MM.1S (cell line): ENCODE measurements at regions not wholly inside any gene's neighbourhood (a gene's known extent, or its start where the extent isn't known, plus 50 kb on each side); places are given as distances from the start of the nearest gene placed in this dataset.
"Not testable (repeated sequence)": the region's sequence is repeated elsewhere in the genome, so short reads cannot be mapped to it uniquely, and the experiment has no call there.

Experiments
- DNase-seq: peaks from one replicate; pipeline ENCODE4 v3.0.0-alpha.2; 2015
- H2AFZ ChIP-seq: fragments of 300-600 bp; sonication (generic); 2 replicates; pipeline ENCODE4 v1.6.0; 2016; ENCODE audit warnings: antibody characterized with exemption, low read length
- H3F3A ChIP-seq: fragments of 300-600 bp; sonication (generic); 2 replicates; pipeline ENCODE4 v1.6.1; 2016; ENCODE audit warnings: mild to moderate bottlenecking, antibody characterized with exemption, low read length, moderate library complexity, mixed read lengths; ENCODE audit not compliant: insufficient read depth
- H3K27ac ChIP-seq: fragments of 300-600 bp; sonication (generic); 2 replicates; pipeline ENCODE4 v1.5.1; 2016; ENCODE audit warnings: mild to moderate bottlenecking, low read length
- H3K27me3 ChIP-seq: fragments of 300-600 bp; sonication (generic); replicated peaks from 2 replicates; pipeline ENCODE4 v1.6.0; 2016; ENCODE audit warnings: low read length; ENCODE audit not compliant: insufficient read depth
- H3K36me3 ChIP-seq: fragments of 300-600 bp; sonication (generic); replicated peaks from 2 replicates; pipeline ENCODE4 v1.6.1; 2016; ENCODE audit warnings: mild to moderate bottlenecking, low read length, mixed read lengths; ENCODE audit not compliant: insufficient read depth
- H3K4me1 ChIP-seq: fragments of 300-600 bp; sonication (generic); 2 replicates; pipeline ENCODE4 v1.6.1; 2016; ENCODE audit warnings: low read length, mixed read lengths
- H3K4me2 ChIP-seq: fragments of 300-600 bp; sonication (generic); 2 replicates; pipeline ENCODE4 v1.6.0; 2016; ENCODE audit warnings: low read depth, low read length
- H3K4me3 ChIP-seq: fragments of 300-600 bp; sonication (generic); 2 replicates; pipeline ENCODE4 v1.5.1; 2016; ENCODE audit warnings: low read length, mixed read lengths
- H3K79me2 ChIP-seq: fragments of 300-600 bp; sonication (generic); 2 replicates; pipeline ENCODE4 v1.6.1; 2016; ENCODE audit warnings: mixed run types, low read length, mixed read lengths
- H3K9ac ChIP-seq: fragments of 300-600 bp; sonication (generic); 2 replicates; pipeline ENCODE4 v1.6.1; 2016; ENCODE audit warnings: low read length, mixed read lengths
- H3K9me2 ChIP-seq: fragments of 300-600 bp; sonication (generic); replicated peaks from 2 replicates; pipeline ENCODE4 v1.6.1; 2016; ENCODE audit warnings: mild to moderate bottlenecking, low read length, mixed read lengths; ENCODE audit not compliant: insufficient read depth
- H3K9me3 ChIP-seq: fragments of 300-600 bp; sonication (generic); replicated peaks from 2 replicates; pipeline ENCODE4 v1.6.1; 2016; ENCODE audit warnings: mild to moderate bottlenecking, low read length, mixed read lengths; ENCODE audit not compliant: insufficient read depth
- H4K20me1 ChIP-seq: fragments of 300-600 bp; sonication (generic); 2 replicates; pipeline ENCODE4 v1.6.1; 2016; ENCODE audit warnings: mild to moderate bottlenecking, low read length, moderate library complexity, mixed read lengths; ENCODE audit not compliant: insufficient read depth
- CTCF ChIP-seq: fragments of 300-600 bp; sonication (generic); IDR thresholded peaks from 2 replicates; pipeline ENCODE4 v1.5.1; 2016; ENCODE audit warnings: antibody characterized with exemption, low read length, mixed read lengths
- EZH2 ChIP-seq: fragments of 300-600 bp; sonication (generic); optimal IDR thresholded peaks from 2 replicates; pipeline ENCODE3; 2017; ENCODE audit warnings: low read depth, mild to moderate bottlenecking, antibody characterized with exemption, low read length, mixed read lengths
- EZH2phosphoT487 ChIP-seq: fragments of 300-600 bp; sonication (generic); IDR thresholded peaks from 2 replicates; pipeline ENCODE4 v1.6.1; 2018; ENCODE audit warnings: antibody characterized with exemption, low read length

DNA sequence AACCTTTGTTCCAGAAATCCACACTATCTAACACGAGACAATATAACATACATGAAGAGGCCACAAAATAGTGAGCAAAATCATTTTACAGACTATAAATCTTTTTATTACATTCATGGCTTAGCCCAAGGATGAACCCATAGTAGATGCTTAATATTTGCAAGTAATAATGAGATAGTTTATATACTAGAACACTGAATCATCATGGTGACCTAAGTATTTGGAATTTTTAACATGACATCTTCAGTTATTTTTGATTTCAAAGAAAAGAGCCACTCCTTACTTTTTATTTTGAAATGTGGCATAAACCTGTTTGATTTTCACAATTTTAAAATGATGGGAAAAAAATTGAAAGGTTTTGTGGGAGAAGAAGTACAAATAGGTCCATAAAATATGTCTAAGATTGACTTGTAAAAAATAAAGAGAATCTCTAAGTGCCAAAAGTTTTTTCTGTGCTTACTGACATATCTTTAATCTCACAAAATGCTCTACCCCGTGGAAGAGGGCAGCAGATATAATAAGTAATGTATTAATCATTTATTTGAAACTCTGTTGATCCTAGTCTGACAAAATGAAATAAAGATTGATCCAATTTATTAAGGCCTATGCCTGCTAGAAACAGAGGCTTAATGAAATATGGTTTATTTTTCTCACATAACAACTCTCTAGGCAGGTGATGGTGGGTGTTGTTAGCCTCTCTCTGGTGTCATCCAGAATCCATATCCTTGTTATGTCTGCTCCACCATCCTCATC lies 224.5 kb upstream of the CENPE start:
- Histone ChIP-seq H3K27ac (no peak overlapping the region), H3K79me2 (no peaks in the 10 kb centered on the region), H3K9me3 (no peaks in the 10 kb centered on the region), H3F3A (no peaks in the 10 kb centered on the region), H3K27me3 (no peaks in the 10 kb centered on the region), H3K9me2 (no peaks in the 10 kb centered on the region), H3K4me1 (no peaks in the 10 kb centered on the region), H2AFZ (no peak overlapping the region), H3K4me2 (no peak overlapping the region), H3K4me3 (no peak overlapping the region), H3K36me3 (no peaks in the 10 kb centered on the region), H4K20me1 (no peaks in the 10 kb centered on the region), H3K9ac (no peak overlapping the region)
- TF ChIP-seq CTCF = no peak
- no peak for TF ChIP-seq EZH2phosphoT487
- no peak for TF ChIP-seq EZH2
- no peak for DNase-seq

DNA sequence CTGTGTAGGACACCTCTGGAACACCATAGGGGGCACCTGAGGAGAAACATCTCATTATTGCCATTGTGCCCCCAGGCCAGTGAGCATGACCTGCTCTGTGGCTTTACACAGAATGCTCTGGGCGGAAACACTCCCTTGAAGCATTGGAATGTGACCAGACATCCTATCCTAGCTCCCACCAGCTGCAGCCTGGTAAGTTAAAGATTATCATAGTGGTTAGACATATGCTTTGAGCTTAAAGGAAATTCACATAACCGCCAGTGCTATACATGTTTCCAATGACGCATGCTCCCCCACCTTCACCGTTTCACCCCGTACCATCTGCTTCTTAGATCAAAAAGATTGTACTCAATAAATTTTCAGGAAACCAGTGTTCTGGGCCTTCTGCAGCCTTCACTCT lies 217.7 kb upstream of the CENPE start:
- Histone ChIP-seq H3K36me3 (no peaks in the 10 kb centered on the region), H3F3A (no peaks in the 10 kb centered on the region), H3K79me2 (no peaks in the 10 kb centered on the region), H4K20me1 (no peaks in the 10 kb centered on the region), H3K4me1 (no peaks in the 10 kb centered on the region), H3K4me2 (no peak overlapping the region), H3K27ac (no peak overlapping the region), H3K9me2 (no peaks in the 10 kb centered on the region), H3K4me3 (no peak overlapping the region), H3K27me3 (no peaks in the 10 kb centered on the region), H3K9me3 (no peaks in the 10 kb centered on the region), H2AFZ (no peak overlapping the region), H3K9ac (no peak overlapping the region)
- DNase-seq = no peak
- no peak for TF ChIP-seq EZH2phosphoT487
- no peak for TF ChIP-seq CTCF
- no peak for TF ChIP-seq EZH2

DNA sequence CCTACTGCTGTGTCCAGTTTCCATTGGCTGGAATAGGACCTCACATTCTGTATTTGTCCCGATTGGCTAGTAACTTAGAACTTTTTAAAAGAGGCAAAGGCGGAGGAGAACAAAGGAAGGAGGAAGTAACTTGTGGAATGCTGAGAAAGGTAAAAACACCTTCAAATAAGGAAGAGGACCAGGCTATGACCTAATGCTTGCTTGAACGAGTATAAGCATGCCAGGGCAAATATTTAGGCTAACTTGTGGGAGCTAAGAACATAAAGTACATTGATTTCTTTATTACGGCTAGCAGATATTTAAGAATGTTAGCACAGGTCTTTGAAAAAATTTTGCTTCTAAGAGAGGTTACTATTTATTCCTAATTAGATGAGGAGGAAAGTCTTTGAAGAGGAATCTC lies 214.5 kb upstream of the CENPE start:
- not testable (repeated sequence) for H3K4me3 ChIP-seq, H4K20me1 ChIP-seq, H3K9me2 ChIP-seq, H3K27ac ChIP-seq, H2AFZ ChIP-seq, H3K9ac ChIP-seq, H3K27me3 ChIP-seq, H3K9me3 ChIP-seq, H3F3A ChIP-seq, H3K4me1 ChIP-seq, H3K79me2 ChIP-seq, DNase-seq, H3K4me2 ChIP-seq, H3K36me3 ChIP-seq

DNA sequence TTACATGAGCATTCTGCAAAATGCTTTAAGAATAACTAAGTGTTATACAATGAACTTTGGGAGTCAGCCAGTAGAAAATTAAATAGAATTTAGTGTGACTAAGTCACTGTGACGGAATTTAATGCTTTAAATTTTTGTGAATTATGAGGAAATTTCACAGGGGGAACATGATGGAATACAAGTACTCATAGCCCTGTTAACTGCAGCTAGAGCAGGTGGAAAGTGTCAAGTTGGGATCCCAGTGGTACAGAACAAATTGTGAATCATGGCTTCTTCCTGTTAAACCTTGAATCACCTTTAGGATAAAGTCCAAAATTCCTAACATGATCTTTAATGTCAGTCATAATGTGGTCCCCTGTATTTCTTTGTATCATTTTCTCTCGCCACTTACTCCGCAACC lies 212.2 kb upstream of the CENPE start:
- no peaks in the 10 kb centered on the region for H3F3A ChIP-seq
- no peak for TF ChIP-seq CTCF
- no peak for TF ChIP-seq EZH2
- DNase-seq = no peak

More for the DNA sequence above, 212.2 kb upstream of the CENPE start:
- H3K79me2 ChIP-seq = no peaks in the 10 kb centered on the region
- no peak overlapping the region for H3K4me2 ChIP-seq
- no peaks in the 10 kb centered on the region for H3K27me3 ChIP-seq
- no peak overlapping the region for H3K9ac ChIP-seq
- H4K20me1 ChIP-seq = no peaks in the 10 kb centered on the region
- H3K9me3 ChIP-seq = no peaks in the 10 kb centered on the region
- no peaks in the 10 kb centered on the region for H3K9me2 ChIP-seq
- H3K4me3 ChIP-seq = no peak overlapping the region
- H3K36me3 ChIP-seq = no peaks in the 10 kb centered on the region
- peaks cover 14% of the 10 kb centered on the region for H3K4me1 ChIP-seq
- H3K27ac ChIP-seq = no peak overlapping the region
- no peak overlapping the region for H2AFZ ChIP-seq
